HFF-Myc (cell line): ENCODE measurements at regions not wholly inside any gene's neighbourhood (a gene's known extent, or its start where the extent isn't known, plus 50 kb on each side); places are given as distances from the start of the nearest gene placed in this dataset.

Source experiments
- DNase-seq: peaks from one replicate; pipeline ENCODE4 v3.0.0-alpha.2; 2011; ENCODE audit warnings: low read depth; ENCODE audit errors: extremely low read depth
- H3K4me3 ChIP-seq: replicated peaks from 2 replicates; pipeline ENCODE4 v1.5.1; 2011; ENCODE audit warnings: low read depth, mild to moderate bottlenecking, control low read depth, low read length
- CTCF ChIP-seq: IDR thresholded peaks from 2 replicates; pipeline ENCODE4 v1.5.1; 2012; ENCODE audit warnings: mild to moderate bottlenecking, low read depth, low read length, control low read depth; ENCODE audit errors: missing control alignments

- TF ChIP-seq CTCF = no peak
- H3K4me3 ChIP-seq = no peak overlapping the region
- DNase-seq = peak; percentile 90
Observed at GRCh38 chr13:47175172-47175866, 278.5 kb upstream of the HTR2A start.

- TF ChIP-seq CTCF = no peak
- no peak overlapping the region for H3K4me3 ChIP-seq
- DNase-seq = no peak
Observed at GRCh38 chr13:47170971-47171370, 274.1 kb upstream of the HTR2A start.

- no peak for DNase-seq
- no peak overlapping the region for H3K4me3 ChIP-seq
- no peak for TF ChIP-seq CTCF
Observed at GRCh38 chr13:47168618-47169017, 271.8 kb upstream of the HTR2A start.

GRCh38 chr13:47168066-47168465 lies 271.2 kb upstream of the HTR2A start:
- no peak for DNase-seq
- TF ChIP-seq CTCF = no peak
- H3K4me3 ChIP-seq = no peak overlapping the region

GRCh38 chr13:47166336-47166735 lies 269.5 kb upstream of the HTR2A start:
- no peak for TF ChIP-seq CTCF
- DNase-seq = no peak
- no peak overlapping the region for H3K4me3 ChIP-seq

- no peak for DNase-seq
- TF ChIP-seq CTCF = no peak
- no peak overlapping the region for H3K4me3 ChIP-seq
Observed at GRCh38 chr13:47159853-47160550, 263.1 kb upstream of the HTR2A start.
